ENCODE measurements at regions not wholly inside any gene's neighbourhood (a gene's known extent, or its start where the extent isn't known, plus 50 kb on each side); places are given as distances from the start of the nearest gene placed in this dataset.

- WGBS (ENCODE audit: insufficient coverage, low coverage, missing lambda C conversion rate) = 0% methylated on average over 2 of the region's 2 CpGs
- H3K4me2 ChIP-seq (ENCODE audit: insufficient read depth, low read length) = no peak overlapping the region
- no peaks in the 10 kb centered on the region for H4K20me1 ChIP-seq (replicated peaks; ENCODE audit: control insufficient read depth, insufficient read depth, low read length)
- no TSS peak for BruUV-seq (replicated peaks)
- no peak overlapping the region for H3K27ac ChIP-seq (ENCODE audit: extremely low read depth, low read depth, low read length)
- no peaks in the 10 kb centered on the region for H3K9me1 ChIP-seq (ENCODE audit: control insufficient read depth, insufficient read depth, low read length)
- H3K36me3 ChIP-seq (ENCODE audit: control insufficient read depth, insufficient read depth, low read length) = no peaks in the 10 kb centered on the region
- 0 out of 2 replicates have a peak, but pooled peaks cover 2% of the 10 kb centered on the region for H3K9me3 ChIP-seq (replicated peaks; ENCODE audit: control insufficient read depth, insufficient read depth, low read depth, low read length)
- FAIRE-seq (no peak), ATAC-seq (no peak), DNase-seq (ENCODE audit: extremely low read depth in 1 of 4, low spot score in 3 of 4) (no peak)
- H3K4me3 ChIP-seq = no peak overlapping the region
- intact Hi-C loops (cut with micrococcal nuclease) (no loop called here), in situ Hi-C loops (cut with MboI) (no loop called here)
- H2AFZ ChIP-seq (ENCODE audit: low read depth, low read length) = no peak overlapping the region
- H3K27me3 ChIP-seq (ENCODE audit: control insufficient read depth in 2 of 2, insufficient read depth in 2 of 2, low read length in 2 of 2) = no peaks in the 10 kb centered on the region
- no peak overlapping the region for H3K9ac ChIP-seq (ENCODE audit: insufficient read depth in 1 of 2, low read depth in 2 of 2, low read length in 2 of 2)
- no peaks in the 10 kb centered on the region for H3K79me2 ChIP-seq (ENCODE audit: control insufficient read depth, insufficient read depth, low read length)
- no peak for TF ChIP-seq ILF3 (IDR thresholded peaks at IDR 0.05; ENCODE audit: borderline replicate concordance)
- no peak for TF ChIP-seq NR0B1 (IDR thresholded peaks at IDR 0.05; ENCODE audit: partially characterized antibody)
- no peak for TF ChIP-seq JUND (IDR thresholded peaks at IDR 0.05; ENCODE audit: borderline replicate concordance, low read depth, low read length)
- no peak for TF ChIP-seq JUND (tag; IDR thresholded peaks at IDR 0.05; ENCODE audit: borderline replicate concordance, low read depth, low read length)
- no peak for TF ChIP-seq ZNF76 (CRISPR knock-in tag; IDR thresholded peaks at IDR 0.05; ENCODE audit: borderline replicate concordance)
- POLR2A ChIA-PET = no interaction called here
- no peaks in the 10 kb centered on the region for H3K4me1 ChIP-seq (replicated peaks in 1 of 2; ENCODE audit: control insufficient read depth in 2 of 2, insufficient read depth in 2 of 2, low read length in 2 of 2)
- CTCF ChIA-PET (ENCODE audit: low intra/inter-chr PET ratio) = no interaction called here
These were observed 1088.7 kb downstream of the SUCLG1 start for GRCh38 chr2:83370419-83370762.
